MM.1S (cell line): ENCODE measurements at regions not wholly inside any gene's neighbourhood (a gene's known extent, or its start where the extent isn't known, plus 50 kb on each side); places are given as distances from the start of the nearest gene placed in this dataset.

Experiments used
- DNase-seq: peaks from one replicate; pipeline ENCODE4 v3.0.0-alpha.2; 2015
- H2AFZ ChIP-seq: fragments of 300-600 bp; sonication (generic); 2 replicates; pipeline ENCODE4 v1.6.0; 2016; ENCODE audit warnings: antibody characterized with exemption, low read length
- H3F3A ChIP-seq: fragments of 300-600 bp; sonication (generic); 2 replicates; pipeline ENCODE4 v1.6.1; 2016; ENCODE audit warnings: mild to moderate bottlenecking, antibody characterized with exemption, low read length, moderate library complexity, mixed read lengths; ENCODE audit not compliant: insufficient read depth
- H3K27ac ChIP-seq: fragments of 300-600 bp; sonication (generic); 2 replicates; pipeline ENCODE4 v1.5.1; 2016; ENCODE audit warnings: mild to moderate bottlenecking, low read length
- H3K27me3 ChIP-seq: fragments of 300-600 bp; sonication (generic); replicated peaks from 2 replicates; pipeline ENCODE4 v1.6.0; 2016; ENCODE audit warnings: low read length; ENCODE audit not compliant: insufficient read depth
- H3K36me3 ChIP-seq: fragments of 300-600 bp; sonication (generic); replicated peaks from 2 replicates; pipeline ENCODE4 v1.6.1; 2016; ENCODE audit warnings: mild to moderate bottlenecking, low read length, mixed read lengths; ENCODE audit not compliant: insufficient read depth
- H3K4me1 ChIP-seq: fragments of 300-600 bp; sonication (generic); 2 replicates; pipeline ENCODE4 v1.6.1; 2016; ENCODE audit warnings: low read length, mixed read lengths
- H3K4me2 ChIP-seq: fragments of 300-600 bp; sonication (generic); 2 replicates; pipeline ENCODE4 v1.6.0; 2016; ENCODE audit warnings: low read depth, low read length
- H3K4me3 ChIP-seq: fragments of 300-600 bp; sonication (generic); 2 replicates; pipeline ENCODE4 v1.5.1; 2016; ENCODE audit warnings: low read length, mixed read lengths
- H3K79me2 ChIP-seq: fragments of 300-600 bp; sonication (generic); 2 replicates; pipeline ENCODE4 v1.6.1; 2016; ENCODE audit warnings: mixed run types, low read length, mixed read lengths
- H3K9ac ChIP-seq: fragments of 300-600 bp; sonication (generic); 2 replicates; pipeline ENCODE4 v1.6.1; 2016; ENCODE audit warnings: low read length, mixed read lengths
- H3K9me2 ChIP-seq: fragments of 300-600 bp; sonication (generic); replicated peaks from 2 replicates; pipeline ENCODE4 v1.6.1; 2016; ENCODE audit warnings: mild to moderate bottlenecking, low read length, mixed read lengths; ENCODE audit not compliant: insufficient read depth
- H3K9me3 ChIP-seq: fragments of 300-600 bp; sonication (generic); replicated peaks from 2 replicates; pipeline ENCODE4 v1.6.1; 2016; ENCODE audit warnings: mild to moderate bottlenecking, low read length, mixed read lengths; ENCODE audit not compliant: insufficient read depth
- H4K20me1 ChIP-seq: fragments of 300-600 bp; sonication (generic); 2 replicates; pipeline ENCODE4 v1.6.1; 2016; ENCODE audit warnings: mild to moderate bottlenecking, low read length, moderate library complexity, mixed read lengths; ENCODE audit not compliant: insufficient read depth
- EZH2 ChIP-seq: fragments of 300-600 bp; sonication (generic); optimal IDR thresholded peaks from 2 replicates; pipeline ENCODE3; 2017; ENCODE audit warnings: low read depth, mild to moderate bottlenecking, antibody characterized with exemption, low read length, mixed read lengths
- EZH2phosphoT487 ChIP-seq: fragments of 300-600 bp; sonication (generic); IDR thresholded peaks from 2 replicates; pipeline ENCODE4 v1.6.1; 2018; ENCODE audit warnings: antibody characterized with exemption, low read length
- TF ChIP-seq, protein P1 (sequence below): fragments of 300-600 bp; sonication (generic); IDR thresholded peaks from 2 replicates; pipeline ENCODE4 v1.5.1; 2016; ENCODE audit warnings: antibody characterized with exemption, low read length, mixed read lengths

DNA sequence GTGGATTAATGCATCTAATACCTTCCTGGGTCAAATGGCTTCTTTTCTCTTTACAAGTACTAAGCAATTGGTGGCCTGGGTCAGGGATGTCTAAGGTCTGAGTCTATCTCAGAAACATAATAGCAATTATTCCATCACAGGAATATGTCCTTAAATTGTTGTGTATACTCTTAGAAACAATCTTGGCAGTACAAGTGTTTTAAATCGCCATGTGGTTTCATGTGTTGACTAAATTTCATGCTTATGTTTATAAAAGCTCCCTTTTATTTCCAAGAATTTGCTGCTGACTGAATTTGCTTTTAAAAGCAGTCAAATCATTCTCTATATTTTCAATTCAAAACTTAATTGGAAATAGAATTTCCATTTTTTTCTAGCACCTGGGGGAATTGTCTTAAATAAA, 125.3 kb upstream of the PACRGL start:
- Histone ChIP-seq H3K4me2 (no peak overlapping the region), H3K4me3 (no peak overlapping the region), H3K36me3 (no peaks in the 10 kb centered on the region), H3K79me2 (no peaks in the 10 kb centered on the region), H3K9me2 (no peaks in the 10 kb centered on the region), H3K27me3 (no peaks in the 10 kb centered on the region), H3F3A (no peaks in the 10 kb centered on the region), H3K9me3 (no peaks in the 10 kb centered on the region), H2AFZ (no peak overlapping the region), H3K27ac (no peak overlapping the region), H3K9ac (no peak overlapping the region), H3K4me1 (no peaks in the 10 kb centered on the region), H4K20me1 (no peaks in the 10 kb centered on the region)
- DNase-seq, result no peak
- TF ChIP-seq EZH2 (no peak), EZH2phosphoT487 (no peak)
- TF ChIP-seq, protein P1, sequence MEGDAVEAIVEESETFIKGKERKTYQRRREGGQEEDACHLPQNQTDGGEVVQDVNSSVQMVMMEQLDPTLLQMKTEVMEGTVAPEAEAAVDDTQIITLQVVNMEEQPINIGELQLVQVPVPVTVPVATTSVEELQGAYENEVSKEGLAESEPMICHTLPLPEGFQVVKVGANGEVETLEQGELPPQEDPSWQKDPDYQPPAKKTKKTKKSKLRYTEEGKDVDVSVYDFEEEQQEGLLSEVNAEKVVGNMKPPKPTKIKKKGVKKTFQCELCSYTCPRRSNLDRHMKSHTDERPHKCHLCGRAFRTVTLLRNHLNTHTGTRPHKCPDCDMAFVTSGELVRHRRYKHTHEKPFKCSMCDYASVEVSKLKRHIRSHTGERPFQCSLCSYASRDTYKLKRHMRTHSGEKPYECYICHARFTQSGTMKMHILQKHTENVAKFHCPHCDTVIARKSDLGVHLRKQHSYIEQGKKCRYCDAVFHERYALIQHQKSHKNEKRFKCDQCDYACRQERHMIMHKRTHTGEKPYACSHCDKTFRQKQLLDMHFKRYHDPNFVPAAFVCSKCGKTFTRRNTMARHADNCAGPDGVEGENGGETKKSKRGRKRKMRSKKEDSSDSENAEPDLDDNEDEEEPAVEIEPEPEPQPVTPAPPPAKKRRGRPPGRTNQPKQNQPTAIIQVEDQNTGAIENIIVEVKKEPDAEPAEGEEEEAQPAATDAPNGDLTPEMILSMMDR, result no peak

DNA sequence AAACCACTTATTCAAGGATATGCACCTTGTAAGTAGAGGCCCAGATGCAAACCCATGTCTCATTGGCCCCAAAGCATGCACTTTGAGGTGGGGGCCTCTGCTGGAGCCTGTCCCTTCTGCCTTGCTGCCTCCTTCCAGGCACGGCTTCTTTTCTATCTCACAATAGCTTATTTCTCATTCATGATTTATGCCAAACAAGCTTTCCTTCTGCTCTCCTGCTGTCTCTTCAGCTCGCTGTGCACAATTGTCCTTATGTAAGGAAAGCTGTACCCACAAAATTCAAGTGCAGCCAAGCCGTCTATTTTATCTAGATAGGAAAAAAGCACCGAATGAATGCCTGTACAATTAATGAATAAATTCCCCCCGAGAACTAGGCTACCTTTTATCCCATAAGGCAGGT, 124.8 kb upstream of the PACRGL start:
- TF ChIP-seq EZH2 (no peak), EZH2phosphoT487 (no peak)
- TF ChIP-seq, protein P1, result no peak
- no peak overlapping the region for H3K9ac ChIP-seq
- H4K20me1 ChIP-seq, result no peaks in the 10 kb centered on the region
- no peak overlapping the region for H3K27ac ChIP-seq
- H3K9me3 ChIP-seq, result no peaks in the 10 kb centered on the region
- H3K79me2 ChIP-seq, result no peaks in the 10 kb centered on the region
- no peaks in the 10 kb centered on the region for H3K9me2 ChIP-seq
- H2AFZ ChIP-seq, result no peak overlapping the region
- no peak overlapping the region for H3K4me3 ChIP-seq
- no peaks in the 10 kb centered on the region for H3K36me3 ChIP-seq
- H3K4me1 ChIP-seq, result no peaks in the 10 kb centered on the region
- no peaks in the 10 kb centered on the region for H3K27me3 ChIP-seq
- no peak overlapping the region for H3K4me2 ChIP-seq
- no peaks in the 10 kb centered on the region for H3F3A ChIP-seq
- DNase-seq, result no peak

DNA sequence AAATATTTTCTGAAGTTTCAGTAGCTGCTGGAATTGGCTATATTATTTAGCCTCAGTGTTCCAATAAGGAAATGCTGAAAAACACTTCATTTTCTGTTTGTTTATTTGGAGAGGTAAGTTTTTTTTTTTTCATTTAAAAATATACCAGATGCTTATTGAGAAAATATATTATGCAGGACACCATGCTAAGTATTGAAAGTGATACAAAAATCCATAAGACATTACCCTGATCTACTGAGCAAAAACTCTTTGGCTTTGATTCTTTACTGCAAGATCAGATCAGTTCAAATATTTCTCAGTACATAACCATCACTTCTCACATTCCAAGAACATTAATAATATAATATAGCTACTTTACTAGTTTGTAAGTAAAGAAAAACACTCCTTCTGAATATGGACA, 123.4 kb upstream of the PACRGL start:
- TF ChIP-seq EZH2phosphoT487 (no peak), EZH2 (no peak)
- TF ChIP-seq, protein P1, result no peak
- Histone ChIP-seq H4K20me1 (no peaks in the 10 kb centered on the region), H2AFZ (no peak overlapping the region), H3F3A (no peaks in the 10 kb centered on the region), H3K9me2 (no peaks in the 10 kb centered on the region), H3K36me3 (no peaks in the 10 kb centered on the region), H3K4me3 (no peak overlapping the region), H3K27ac (no peak overlapping the region), H3K9ac (no peak overlapping the region), H3K4me1 (no peaks in the 10 kb centered on the region), H3K27me3 (no peaks in the 10 kb centered on the region), H3K79me2 (no peaks in the 10 kb centered on the region), H3K9me3 (no peaks in the 10 kb centered on the region), H3K4me2 (no peak overlapping the region)
- DNase-seq, result no peak

DNA sequence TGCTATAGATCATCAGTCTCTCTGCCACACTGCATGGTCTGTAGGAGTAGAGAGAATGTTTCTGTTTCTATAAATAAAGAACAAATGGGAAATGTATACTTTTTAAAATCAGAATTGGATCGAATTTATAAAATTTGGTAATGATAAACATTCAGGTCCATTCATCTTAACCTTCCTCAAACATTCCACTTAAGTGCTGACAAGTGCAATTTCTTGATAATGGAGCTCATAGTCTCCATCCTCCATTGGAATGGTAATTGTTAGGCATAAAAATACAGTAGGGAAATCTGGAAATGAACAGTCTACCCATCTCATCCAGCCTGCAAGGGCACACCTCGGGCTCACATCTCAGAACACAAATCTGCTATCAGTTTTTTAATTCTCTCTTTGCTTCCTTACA, 122.6 kb upstream of the PACRGL start:
- Histone ChIP-seq H3K27ac (no peak overlapping the region), H2AFZ (no peak overlapping the region), H3K9ac (no peak overlapping the region), H3K4me3 (no peak overlapping the region), H3K36me3 (no peaks in the 10 kb centered on the region), H3K79me2 (no peaks in the 10 kb centered on the region), H3K27me3 (no peaks in the 10 kb centered on the region), H3K4me1 (no peaks in the 10 kb centered on the region), H3K4me2 (no peak overlapping the region), H3F3A (no peaks in the 10 kb centered on the region), H4K20me1 (no peaks in the 10 kb centered on the region), H3K9me3 (no peaks in the 10 kb centered on the region), H3K9me2 (no peaks in the 10 kb centered on the region)
- no peak for DNase-seq
- TF ChIP-seq, protein P1, result no peak
- TF ChIP-seq EZH2, result no peak
- TF ChIP-seq EZH2phosphoT487, result no peak
